ENCODE measurements at regions not wholly inside any gene's neighbourhood (a gene's known extent, or its start where the extent isn't known, plus 50 kb on each side); places are given as distances from the start of the nearest gene placed in this dataset.

- TF ChIP-seq CTCF (conservative IDR thresholded peaks at IDR 0.05), result no peak
- no peak for TF ChIP-seq ZFX (IDR thresholded peaks at IDR 0.05)
These were observed 843.5 kb downstream of the BCL11B start for GRCh38 chr14:98428483-98428994.
